ENCODE measurements at regions not wholly inside any gene's neighbourhood (a gene's known extent, or its start where the extent isn't known, plus 50 kb on each side); places are given as distances from the start of the nearest gene placed in this dataset.
"Not testable (repeated sequence)": the region's sequence is repeated elsewhere in the genome, so short reads cannot be mapped to it uniquely, and the experiment has no call there.

DNA sequence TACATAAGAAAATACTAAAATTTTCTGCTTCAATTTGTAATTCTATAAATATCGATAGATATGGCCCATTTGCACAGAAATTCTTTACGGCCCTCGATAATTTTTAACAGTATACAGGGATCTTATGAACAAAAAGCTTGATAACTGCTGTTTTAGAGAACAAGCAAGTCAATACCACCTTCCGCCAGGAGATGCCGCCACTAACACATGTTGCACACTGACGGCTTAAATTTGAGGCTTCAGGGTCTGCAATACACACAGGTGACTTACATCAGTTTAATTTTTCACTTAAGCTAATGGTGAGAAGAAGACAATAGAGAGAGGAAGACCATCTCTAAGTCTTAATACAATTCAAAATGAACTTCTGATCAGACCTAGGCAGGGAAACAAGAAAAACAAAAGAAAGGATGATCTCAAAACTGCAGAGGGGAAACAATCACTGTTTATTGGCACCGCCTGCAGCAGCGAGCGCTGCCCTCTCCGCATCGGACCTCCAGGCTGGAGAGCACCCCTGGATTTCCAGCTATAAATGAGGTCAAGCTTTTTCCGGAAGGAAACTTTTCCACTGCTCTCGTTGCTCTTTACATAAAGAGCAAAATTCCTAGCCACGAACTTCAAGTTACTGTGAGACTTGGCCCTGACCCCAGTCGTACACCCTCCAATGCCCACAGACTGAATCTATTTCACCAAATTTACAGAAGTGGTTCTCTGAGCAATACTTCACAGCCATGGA is 53.9 kb downstream of the OTOR start:
- ATAC-seq (no peak), DNase-seq (ENCODE audit: missing footprints) (no peak)
- intact Hi-C loops (cut with DNase I) = loop anchor here (1.0 kb wide), 1 partner anchor 630 kb away; no protein-coding TSS in a partner anchor

DNA sequence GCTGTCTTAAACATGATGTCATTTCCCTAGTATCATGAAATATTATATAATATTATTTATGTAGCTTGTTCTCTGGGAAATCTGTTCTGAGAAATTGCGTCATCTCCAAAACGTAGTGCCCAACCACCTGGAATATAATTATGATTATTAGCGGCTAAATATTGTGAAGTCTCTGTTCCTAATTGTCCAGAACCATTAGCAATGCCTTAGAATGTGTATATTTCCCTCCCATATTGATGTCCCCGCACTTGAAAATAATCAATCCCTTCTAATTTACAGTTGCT is 54.4 kb downstream of the OTOR start:
- intact Hi-C loops (cut with DNase I) = loop anchor here (1.0 kb wide), 1 partner anchor 630 kb away; no protein-coding TSS in a partner anchor
- ATAC-seq (no peak), DNase-seq (ENCODE audit: missing footprints) (no peak)

DNA sequence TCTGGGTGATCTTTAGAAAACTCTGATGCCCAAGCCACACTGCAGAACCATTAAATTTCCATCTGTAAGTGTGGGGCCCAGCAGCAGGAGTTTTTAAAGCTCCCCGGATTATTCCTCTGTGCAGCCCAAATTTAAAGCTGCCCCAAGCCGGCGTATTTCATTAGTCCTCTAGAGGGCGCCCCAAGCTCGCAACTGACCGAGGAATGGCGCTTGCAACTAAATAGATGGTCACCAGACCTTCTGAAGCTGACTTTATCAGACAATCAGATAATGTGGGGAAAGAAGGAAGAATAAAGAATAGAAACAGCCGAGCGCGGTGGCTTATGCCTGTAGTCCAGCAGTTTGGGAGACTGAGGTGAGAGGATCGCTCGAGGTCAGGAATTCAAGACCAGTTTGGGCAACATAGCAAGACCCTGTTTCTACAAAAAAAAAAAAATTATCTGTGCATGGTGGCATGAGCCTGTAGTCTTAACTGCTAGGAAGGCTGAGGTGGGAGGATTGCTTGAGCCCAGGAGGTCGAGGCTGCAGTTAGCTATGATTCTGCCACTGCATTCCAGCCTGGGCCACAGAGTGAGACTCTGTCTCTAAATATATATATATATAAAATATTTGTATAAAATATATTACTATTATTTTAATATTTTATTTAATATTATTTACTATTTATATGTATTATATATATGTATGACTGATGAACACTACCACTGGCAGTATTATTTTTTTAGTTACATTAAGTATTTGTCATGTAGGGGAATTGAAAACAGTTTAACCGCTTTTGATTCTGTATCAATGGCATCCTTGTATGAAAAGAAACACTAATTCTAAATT is 56.0 kb downstream of the OTOR start:
- intact Hi-C loops (cut with DNase I) = no loop called here
- ATAC-seq (no peak), DNase-seq (ENCODE audit: missing footprints) (no peak)

DNA sequence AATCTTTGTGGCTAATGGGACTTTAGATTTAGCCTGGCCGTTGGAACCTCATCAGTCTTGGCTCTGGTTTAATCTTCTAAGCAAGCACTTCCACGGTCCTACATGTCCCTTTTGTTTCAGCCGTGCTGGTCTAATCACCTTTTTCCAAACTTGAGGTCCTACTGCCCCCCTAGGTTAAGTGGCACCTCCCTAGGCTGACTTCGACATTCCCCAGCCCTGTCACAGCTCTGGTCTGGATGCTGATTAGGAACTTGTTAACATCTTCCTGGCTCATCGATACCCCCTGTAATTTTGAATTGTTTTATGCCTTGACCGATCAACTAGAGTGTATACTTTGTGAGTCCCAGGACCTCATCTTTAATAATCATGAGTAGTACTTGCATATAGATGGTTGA is 56.6 kb downstream of the OTOR start:
- intact Hi-C loops (cut with DNase I) = no loop called here

DNA sequence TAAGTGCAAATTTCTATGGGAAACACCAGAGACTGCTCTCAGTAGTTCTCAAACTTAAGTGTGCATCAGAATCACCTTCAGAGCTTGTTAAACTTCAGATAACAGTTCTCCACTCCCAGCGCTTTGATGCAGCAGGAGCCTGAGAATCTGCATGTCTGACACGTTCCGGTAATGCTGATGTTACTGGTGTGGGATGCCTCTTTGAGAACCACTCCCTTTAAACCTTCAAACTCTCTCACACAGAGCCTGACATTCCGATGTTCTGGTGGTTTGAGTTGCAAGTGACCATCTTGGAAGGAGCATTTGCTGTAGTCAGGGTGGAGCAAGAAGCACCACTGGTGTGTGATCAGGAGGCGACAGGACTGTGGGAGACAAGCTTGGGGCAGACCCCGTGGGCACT is 57.9 kb downstream of the OTOR start:
- DNase-seq (ENCODE audit: missing footprints) (no peak), ATAC-seq (no peak)
- intact Hi-C loops (cut with DNase I) = no loop called here

More for the DNA sequence above, 56.6 kb downstream of the OTOR start:
- DNase-seq (ENCODE audit: missing footprints) (no peak), ATAC-seq (no peak)

DNA sequence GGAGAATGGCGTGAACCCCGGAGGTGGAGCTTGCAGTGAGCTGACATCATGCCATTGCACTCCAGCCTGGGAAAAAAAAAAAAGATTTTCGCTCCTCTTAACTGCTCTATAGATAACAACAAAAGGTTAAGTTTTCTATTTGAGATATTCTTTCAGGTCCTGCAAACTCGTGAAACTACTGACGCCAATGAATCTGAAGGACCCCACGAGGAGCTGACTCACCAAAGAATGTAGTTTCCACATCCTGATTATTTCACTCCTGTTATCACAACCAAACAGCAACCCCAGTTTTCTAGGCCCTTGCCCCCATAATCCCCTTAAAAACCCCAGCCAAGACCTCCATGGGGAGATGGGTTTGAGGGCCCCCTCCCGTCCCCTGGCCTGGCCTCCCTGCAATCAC is 58.7 kb downstream of the OTOR start:
- intact Hi-C loops (cut with DNase I) = no loop called here
- no peak for DNase-seq (ENCODE audit: missing footprints)
- no peak for ATAC-seq

DNA sequence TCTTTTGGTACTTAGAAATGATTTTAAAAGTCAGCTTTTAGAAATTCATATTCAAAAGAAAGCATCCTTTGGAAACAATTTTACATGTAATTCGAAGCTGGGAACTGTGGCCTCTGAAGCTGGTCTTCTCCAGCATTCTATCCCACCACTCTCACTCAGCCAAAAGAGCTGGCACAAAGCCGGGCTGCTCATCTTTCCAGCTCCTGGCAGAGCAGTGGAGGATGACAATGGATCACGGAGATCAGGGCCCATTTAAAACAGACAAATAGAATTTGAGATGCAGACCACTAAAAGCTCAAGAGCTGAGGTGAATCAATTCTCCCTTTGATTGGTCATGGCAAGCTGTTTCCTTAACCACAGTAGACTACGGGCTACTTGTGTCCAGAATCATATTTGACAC is 60.6 kb downstream of the OTOR start:
- DNase-seq (ENCODE audit: missing footprints) (no peak), ATAC-seq (no peak)
- intact Hi-C loops (cut with DNase I) = no loop called here

DNA sequence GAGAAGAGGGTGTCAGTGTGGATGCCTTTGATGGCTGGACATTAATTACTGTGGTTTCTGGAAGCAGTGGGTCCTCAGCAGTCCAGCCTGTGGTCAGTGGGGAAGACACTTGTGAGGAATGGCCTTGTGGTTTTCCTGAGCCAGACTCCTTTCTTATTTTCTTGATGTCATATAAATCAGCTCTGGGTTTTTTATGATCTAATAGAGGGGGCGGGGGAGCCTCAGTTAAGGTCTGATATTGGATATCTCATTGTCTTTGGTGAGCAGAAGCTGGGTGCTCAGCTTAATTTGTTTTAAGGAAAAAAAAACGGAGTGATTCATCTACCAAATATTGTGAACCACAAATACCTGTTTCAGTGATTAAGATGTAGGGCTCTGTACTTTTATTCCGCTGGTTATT is 62.1 kb downstream of the OTOR start:
- intact Hi-C loops (cut with DNase I) = no loop called here

DNA sequence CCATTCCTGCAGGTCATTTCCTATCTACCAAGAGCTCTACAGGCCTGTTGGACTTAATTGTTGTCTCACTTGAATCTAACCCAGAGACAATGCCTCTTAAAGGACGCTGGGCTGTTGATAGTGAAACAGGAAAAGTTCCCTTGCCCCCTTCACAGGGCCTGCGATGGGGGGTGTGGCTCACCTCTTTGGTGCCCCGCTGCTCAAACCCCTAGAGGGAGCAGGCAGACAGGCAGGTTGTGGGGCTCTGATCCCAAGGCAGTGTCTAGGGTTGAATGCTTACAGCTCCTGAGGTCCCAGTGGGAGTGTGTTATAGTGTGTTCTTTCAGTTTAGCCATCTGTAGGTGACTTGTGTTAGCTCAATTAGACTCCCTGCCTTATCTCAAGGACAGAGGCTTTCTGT is 68.0 kb downstream of the OTOR start:
- no peak for ATAC-seq
- intact Hi-C loops (cut with DNase I) = no loop called here
- DNase-seq (ENCODE audit: missing footprints) = no peak

More for the DNA sequence above, 62.1 kb downstream of the OTOR start:
- no peak for ATAC-seq
- no peak for DNase-seq (ENCODE audit: missing footprints)

DNA sequence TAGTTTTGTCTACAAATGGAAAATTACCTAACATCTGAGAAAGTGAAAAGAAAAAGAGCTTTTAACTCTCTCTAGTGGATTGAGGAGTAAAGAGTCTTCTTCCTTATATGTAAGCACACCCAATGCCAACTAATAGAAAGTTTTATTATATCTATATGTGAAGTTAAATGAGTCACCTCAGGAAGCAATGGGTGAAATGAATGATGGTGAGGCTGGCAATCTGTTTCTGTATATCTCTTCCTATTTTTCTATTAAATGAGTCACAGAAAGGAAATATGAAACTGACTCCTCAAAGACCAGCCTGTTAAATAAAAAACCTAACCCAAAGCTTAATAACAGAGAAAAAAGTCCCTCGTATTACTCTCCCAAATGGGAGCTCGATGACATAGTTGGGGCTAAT is 71.3 kb downstream of the OTOR start:
- intact Hi-C loops (cut with DNase I) = no loop called here
- no peak for ATAC-seq
- DNase-seq (ENCODE audit: missing footprints) = no peak

DNA sequence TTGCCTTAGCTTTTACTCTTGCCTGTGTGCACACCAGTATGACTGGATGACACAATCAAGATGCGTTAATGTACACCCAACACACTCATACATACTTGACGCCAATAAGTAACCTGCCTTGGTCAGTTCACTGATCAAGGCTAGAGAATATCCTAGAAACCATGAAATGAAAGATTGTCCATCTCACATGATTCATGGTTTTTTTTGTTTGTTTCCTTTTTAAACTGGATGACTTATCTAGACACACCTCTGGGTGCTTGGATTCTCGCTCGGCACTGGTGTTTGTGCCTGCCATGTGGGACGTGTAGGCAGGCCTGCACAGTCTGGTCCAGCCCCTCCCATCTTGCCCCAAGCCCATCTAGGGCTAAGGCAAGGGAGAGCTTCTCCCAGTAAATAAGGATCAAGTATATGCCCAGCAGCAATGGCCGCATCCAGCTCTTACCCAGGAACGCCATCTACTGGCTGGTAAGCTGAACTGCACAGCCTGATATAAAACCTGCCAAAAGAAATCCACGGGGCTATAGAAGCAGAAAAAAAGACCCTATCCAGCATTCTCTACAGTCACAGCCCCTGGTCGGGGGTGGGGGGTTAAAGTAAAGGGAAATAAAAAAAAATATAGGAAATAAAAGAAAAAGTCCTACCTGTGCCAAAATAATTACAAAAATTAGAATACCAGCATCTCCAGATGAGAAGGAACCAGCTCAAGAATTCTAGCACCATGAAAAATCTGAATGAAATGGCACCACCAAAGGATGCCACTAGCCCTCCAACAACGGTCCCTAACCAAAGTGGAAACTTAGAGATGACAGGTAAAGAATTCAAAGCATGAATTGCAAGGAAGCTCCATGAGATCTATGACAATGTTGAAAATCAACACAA is 73.3 kb downstream of the OTOR start:
- intact Hi-C loops (cut with DNase I) = no loop called here
- ATAC-seq (no peak), DNase-seq (ENCODE audit: missing footprints) (no peak)

DNA sequence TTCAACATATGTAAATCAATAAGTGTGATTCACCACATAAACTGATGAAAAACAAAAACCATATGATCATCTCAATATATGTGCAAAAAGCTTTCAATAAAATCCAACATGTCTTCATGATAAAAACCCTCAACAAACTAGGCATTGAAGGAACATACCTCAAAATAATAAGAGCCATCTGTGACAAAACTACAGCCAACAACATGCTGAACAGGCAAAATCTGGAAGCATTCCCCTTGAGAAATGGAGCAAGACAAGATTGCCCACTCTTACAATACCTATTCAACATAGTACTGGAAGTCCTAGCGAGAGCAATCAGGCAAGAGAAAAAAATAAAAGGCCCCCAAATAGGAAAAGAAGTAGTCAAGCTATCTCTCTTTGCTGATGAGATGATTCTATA is 76.5 kb downstream of the OTOR start:
- DNase-seq (ENCODE audit: missing footprints) = no peak
- no peak for ATAC-seq
- intact Hi-C loops (cut with DNase I) = no loop called here

DNA sequence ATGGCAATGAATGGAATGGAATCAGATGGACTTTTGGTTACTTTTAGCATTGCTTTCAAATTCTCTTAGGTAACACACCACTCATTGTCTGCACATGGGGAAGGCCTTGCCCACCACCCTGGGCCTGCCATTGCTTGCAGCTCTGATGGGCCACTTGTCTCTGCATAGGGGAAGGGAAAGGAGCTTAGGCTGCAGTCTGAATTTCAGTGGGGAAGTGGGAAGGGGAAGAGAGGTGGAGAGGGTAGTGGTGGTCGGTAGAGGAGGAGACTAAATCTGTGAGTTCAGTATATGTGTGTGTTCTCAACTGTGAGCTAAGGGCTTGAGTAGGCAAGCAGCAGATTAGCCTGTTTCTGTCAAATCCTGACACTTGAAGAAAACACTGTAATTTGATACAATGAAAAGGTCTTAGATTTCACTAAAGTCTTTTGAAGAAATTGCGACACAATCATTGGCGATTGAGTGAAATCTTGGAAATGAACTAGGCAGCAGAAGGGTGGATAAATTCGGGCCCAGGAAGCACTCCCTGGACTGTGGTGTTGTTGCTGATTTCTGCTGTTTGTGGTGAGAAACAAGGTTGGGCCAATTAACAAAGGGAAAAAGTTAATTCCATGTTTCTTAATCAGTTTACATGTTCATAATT is 80.6 kb downstream of the OTOR start:
- DNase-seq (ENCODE audit: missing footprints) (no peak), ATAC-seq (no peak)
- intact Hi-C loops (cut with DNase I) = no loop called here

DNA sequence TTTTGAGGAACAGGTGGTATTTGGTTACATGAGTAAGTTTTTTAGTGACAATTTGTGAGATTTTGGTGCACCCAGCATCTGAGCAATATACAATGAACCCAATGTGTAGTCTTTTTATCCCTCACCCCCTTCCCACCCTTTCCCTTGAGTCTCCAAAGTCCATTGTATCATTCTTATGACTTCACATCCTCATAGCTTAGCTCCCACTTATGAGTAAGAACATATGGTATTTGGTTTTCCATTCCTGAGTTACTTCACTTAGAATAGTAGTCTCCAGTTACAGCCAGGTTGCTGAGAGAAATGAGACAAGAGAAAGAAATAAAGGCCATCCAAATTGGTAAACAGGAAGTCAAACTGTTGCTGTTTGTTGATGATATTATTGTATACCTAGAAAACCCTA is 87.5 kb downstream of the OTOR start:
- DNase-seq (ENCODE audit: missing footprints); intact Hi-C loops (cut with DNase I); ATAC-seq: not testable (repeated sequence)

DNA sequence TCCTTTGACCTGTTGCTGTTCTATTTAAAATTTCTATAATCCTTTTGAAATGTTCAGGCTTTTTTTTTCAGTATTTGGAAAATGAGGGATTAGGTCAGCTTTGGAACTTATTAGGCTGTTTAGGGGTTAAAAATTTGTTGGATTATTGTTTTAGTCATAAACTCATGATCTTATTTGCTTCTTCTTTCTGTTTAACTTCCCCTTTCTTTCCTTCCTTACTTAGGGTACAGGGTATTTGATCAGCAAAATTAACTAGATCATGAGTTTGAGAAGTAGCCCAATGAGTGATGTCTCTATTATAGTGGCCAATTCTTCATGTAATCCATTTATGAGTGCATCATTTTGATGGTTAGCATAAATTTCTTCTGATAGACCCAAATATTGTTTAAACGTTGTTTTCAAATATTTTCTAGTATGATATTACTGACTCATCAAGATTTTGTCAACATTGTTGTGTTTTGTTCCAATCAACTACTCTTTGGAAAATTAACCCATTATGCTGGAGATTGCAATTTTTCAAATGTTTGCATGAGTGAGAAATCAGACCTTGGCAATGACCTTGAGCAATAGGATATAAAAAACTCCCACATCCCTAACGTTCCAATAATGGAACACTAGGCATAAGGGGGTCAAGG is 94.4 kb downstream of the OTOR start:
- DNase-seq (ENCODE audit: missing footprints) = no peak
- intact Hi-C loops (cut with DNase I) = no loop called here
- no peak for ATAC-seq

DNA sequence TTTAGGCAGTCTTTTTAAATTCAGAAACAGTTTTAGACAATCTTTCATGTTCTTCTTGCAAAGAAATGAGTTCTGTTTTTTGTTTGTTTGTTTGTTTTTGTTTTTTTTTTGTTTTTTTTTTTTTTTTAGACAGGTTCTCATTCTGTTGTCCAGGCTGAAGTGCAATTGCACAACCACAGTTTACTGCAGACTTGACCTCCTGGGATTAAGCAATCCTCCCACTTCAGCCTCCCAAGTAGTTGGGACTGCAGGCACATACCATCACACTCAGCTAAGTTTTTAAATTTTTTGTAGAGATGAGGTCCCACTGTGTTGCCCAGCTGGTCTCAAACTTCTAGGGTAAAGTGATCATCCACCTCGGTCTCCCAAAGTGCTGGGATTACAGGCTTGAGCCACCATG is 96.2 kb downstream of the OTOR start:
- DNase-seq (ENCODE audit: missing footprints) (no peak), ATAC-seq (no peak)
- intact Hi-C loops (cut with DNase I) = no loop called here

DNA sequence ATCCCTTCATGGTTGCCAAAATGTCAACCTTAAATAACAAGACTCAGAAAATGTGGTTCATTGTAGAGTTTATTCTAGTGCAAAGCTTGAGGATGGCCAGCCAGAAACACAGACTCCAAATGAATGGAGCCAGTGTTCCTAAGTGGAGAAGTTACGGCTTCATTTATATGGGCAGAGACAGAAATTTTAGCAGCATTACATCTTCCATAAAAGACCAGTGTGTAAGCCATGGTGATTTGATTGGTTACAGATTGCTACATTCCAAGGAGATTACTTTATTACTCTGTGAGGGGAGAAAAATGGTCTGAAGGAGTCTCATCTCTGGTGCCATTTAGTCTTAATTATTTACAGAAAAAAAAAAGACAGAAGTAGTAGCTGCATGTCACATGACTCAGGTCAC is 97.8 kb downstream of the OTOR start:
- intact Hi-C loops (cut with DNase I) = no loop called here
- no peak for ATAC-seq
- no peak for DNase-seq (ENCODE audit: missing footprints)

DNA sequence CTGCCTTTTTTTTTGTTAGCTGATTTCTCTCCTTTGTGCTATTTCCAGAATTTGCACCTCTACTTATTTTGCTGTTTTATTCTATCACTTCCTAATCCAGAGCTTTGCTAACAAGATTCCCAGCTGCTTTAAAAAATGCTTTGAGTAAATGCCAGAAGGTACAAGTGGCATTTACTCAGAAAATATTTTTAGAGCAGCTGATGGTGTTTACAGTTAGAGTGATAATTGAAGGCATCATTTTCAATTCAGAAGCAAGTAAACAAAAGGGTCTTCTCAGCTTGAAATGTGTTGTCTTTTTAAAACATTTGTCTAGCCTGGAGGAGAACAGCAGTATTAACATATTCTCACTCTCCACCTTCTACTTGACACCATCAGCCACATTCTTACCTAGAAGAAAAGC is 99.9 kb downstream of the OTOR start:
- intact Hi-C loops (cut with DNase I) = no loop called here
- ATAC-seq (no peak), DNase-seq (ENCODE audit: missing footprints) (no peak)

DNA sequence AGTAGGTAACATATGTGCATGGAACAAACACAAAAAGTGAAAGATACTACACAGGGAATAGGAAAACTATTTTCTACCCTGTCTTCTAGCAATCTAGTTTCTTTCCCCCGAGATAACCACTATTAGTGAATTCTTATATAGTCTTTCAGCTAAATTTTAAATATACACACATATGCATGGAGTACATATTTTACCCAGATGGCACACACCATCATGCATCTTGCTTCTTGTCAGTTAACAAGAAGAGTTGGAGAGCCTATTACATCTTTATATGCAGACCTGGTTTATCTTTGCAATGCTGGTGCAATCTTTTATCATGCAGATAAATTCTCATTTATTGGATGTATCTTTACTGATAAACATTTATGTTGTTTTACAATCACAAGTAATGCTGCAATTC is 100.4 kb downstream of the OTOR start:
- intact Hi-C loops (cut with DNase I) = no loop called here
- ATAC-seq (no peak), DNase-seq (ENCODE audit: missing footprints) (no peak)
